A673 (cell line): ENCODE measurements at regions not wholly inside any gene's neighbourhood (a gene's known extent, or its start where the extent isn't known, plus 50 kb on each side); places are given as distances from the start of the nearest gene placed in this dataset.
"Not testable (repeated sequence)": the region's sequence is repeated elsewhere in the genome, so short reads cannot be mapped to it uniquely, and the experiment has no call there.

Experiments used
- BruUV-seq: library from RNA; stranded (reverse); fragments of 400-500 nt; replicated peaks from 2 replicates; lab custom pipeline; 2021; lab: Mats Ljungman, UMichigan
- CTCF ChIA-PET: fragments of 300-600 bp; sonication (Branson Sonifier 250); formaldehyde crosslinking; loops from one replicate; lab custom pipeline; 2022; ENCODE audit warnings: antibody characterized with exemption; lab: Charles Lee
- POLR2A ChIA-PET: fragments of 300-600 bp; sonication (Branson Sonifier 250); formaldehyde crosslinking; loops from one replicate; lab custom pipeline; 2022; ENCODE audit warnings: antibody characterized with exemption; ENCODE audit not compliant: low non-redundant PET; lab: Charles Lee
- DNase-seq: peaks from one replicate; pipeline ENCODE4 v3.0.0-alpha.2; 2015; ENCODE audit warnings: low spot score
- H3K27ac ChIP-seq: fragments of 200-600 bp; sonication (generic); 2 replicates; pipeline ENCODE4 v1.5.1; 2016; ENCODE audit warnings: mixed run types, low read depth, mild to moderate bottlenecking, mixed read lengths, antibody characterized with exemption, low read length; ENCODE audit not compliant: poor library complexity, severe bottlenecking
- H3K27me3 ChIP-seq: fragments of 200-600 bp; sonication (generic); replicated peaks from 2 replicates; pipeline ENCODE4 v1.6.1; 2017; ENCODE audit warnings: mixed run types, low read depth, mild to moderate bottlenecking, mixed read lengths, antibody characterized with exemption, low read length; ENCODE audit not compliant: insufficient read depth, poor library complexity
- H3K36me3 ChIP-seq: fragments of 200-600 bp; sonication (generic); 2 replicates; pipeline ENCODE4 v1.6.1; 2016; ENCODE audit warnings: mixed run types, mild to moderate bottlenecking, mixed read lengths, antibody characterized with exemption, low read length; ENCODE audit not compliant: insufficient read depth, poor library complexity, severe bottlenecking
- H3K4me1 ChIP-seq: fragments of 200-600 bp; sonication (generic); 2 replicates; pipeline ENCODE4 v1.6.1; 2017; ENCODE audit warnings: mixed run types, mild to moderate bottlenecking, mixed read lengths, antibody characterized with exemption, low read length; ENCODE audit not compliant: insufficient read depth, poor library complexity, severe bottlenecking
- H3K4me3 ChIP-seq: fragments of 200-600 bp; sonication (generic); 2 replicates; pipeline ENCODE4 v1.5.1; 2016; ENCODE audit warnings: low read depth, mixed run types, mild to moderate bottlenecking, mixed read lengths, low read length; ENCODE audit not compliant: poor library complexity, severe bottlenecking
- H3K9me3 ChIP-seq: fragments of 200-600 bp; sonication (generic); 2 replicates; pipeline ENCODE4 v1.6.1; 2016; ENCODE audit warnings: mixed run types, low read depth, mild to moderate bottlenecking, mixed read lengths, antibody characterized with exemption, low read length; ENCODE audit not compliant: poor library complexity, severe bottlenecking
- EZH2 ChIP-seq: fragments of 200-600 bp; sonication (generic); IDR thresholded peaks from 2 replicates; pipeline ENCODE4 v1.6.1; 2017; ENCODE audit warnings: borderline replicate concordance, low read depth, mild to moderate bottlenecking, mixed read lengths, antibody characterized with exemption, low read length; ENCODE audit not compliant: poor library complexity, severe bottlenecking
- intact Hi-C: fragments of 100-400 bp; cut with micrococcal nuclease; formaldehyde crosslinking; loops from one replicate; pipeline ENCODE4 v1.10.0; 2022; ENCODE audit not compliant: unreplicated experiment
- TF ChIP-seq, protein P1 (sequence below): fragments of 300-800, 200-600 bp; sonication (generic); conservative IDR thresholded peaks from 2 replicates; pipeline ENCODE4 v1.5.1; 2017; ENCODE audit warnings: low read depth, mild to moderate bottlenecking, antibody characterized with exemption, low read length, moderate library complexity, mixed read lengths

DNA sequence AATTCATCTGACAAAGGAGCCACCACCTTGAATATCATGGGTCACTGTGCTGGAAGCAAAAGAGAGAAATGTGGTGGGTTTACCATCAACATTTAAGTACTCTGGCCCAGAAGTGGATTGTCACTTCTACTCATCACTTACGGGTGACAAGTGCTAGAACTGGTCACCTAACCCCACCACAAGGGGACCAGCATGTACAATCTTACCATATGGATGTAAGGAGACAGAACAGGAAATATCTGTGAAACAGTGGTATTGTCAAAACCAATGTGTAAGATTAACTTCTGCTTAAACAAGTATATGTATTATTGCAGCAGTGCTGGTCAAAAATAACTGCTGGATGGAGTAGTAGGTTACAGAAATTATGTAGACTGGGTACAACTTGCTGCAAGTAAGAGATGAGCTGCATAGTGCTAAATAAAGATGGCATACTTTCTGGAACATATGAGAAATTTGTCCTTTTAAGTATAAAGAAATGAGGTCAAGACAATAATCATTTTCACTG is 171.8 kb downstream of the POTEB3 start:
- Histone ChIP-seq H3K27ac (no peak overlapping the region), H3K36me3 (no peaks in the 10 kb centered on the region), H3K9me3 (peaks cover 30% of the 10 kb centered on the region), H3K4me3 (no peak overlapping the region), H3K27me3 (no peaks in the 10 kb centered on the region), H3K4me1 (peaks cover 24% of the 10 kb centered on the region)
- TF ChIP-seq, protein P1, sequence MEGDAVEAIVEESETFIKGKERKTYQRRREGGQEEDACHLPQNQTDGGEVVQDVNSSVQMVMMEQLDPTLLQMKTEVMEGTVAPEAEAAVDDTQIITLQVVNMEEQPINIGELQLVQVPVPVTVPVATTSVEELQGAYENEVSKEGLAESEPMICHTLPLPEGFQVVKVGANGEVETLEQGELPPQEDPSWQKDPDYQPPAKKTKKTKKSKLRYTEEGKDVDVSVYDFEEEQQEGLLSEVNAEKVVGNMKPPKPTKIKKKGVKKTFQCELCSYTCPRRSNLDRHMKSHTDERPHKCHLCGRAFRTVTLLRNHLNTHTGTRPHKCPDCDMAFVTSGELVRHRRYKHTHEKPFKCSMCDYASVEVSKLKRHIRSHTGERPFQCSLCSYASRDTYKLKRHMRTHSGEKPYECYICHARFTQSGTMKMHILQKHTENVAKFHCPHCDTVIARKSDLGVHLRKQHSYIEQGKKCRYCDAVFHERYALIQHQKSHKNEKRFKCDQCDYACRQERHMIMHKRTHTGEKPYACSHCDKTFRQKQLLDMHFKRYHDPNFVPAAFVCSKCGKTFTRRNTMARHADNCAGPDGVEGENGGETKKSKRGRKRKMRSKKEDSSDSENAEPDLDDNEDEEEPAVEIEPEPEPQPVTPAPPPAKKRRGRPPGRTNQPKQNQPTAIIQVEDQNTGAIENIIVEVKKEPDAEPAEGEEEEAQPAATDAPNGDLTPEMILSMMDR = no peak
- no peak for TF ChIP-seq EZH2
- no TSS peak for BruUV-seq
- POLR2A ChIA-PET = no interaction called here
- intact Hi-C loops = no loop called here
- DNase-seq = no peak
- CTCF ChIA-PET = no interaction called here

DNA sequence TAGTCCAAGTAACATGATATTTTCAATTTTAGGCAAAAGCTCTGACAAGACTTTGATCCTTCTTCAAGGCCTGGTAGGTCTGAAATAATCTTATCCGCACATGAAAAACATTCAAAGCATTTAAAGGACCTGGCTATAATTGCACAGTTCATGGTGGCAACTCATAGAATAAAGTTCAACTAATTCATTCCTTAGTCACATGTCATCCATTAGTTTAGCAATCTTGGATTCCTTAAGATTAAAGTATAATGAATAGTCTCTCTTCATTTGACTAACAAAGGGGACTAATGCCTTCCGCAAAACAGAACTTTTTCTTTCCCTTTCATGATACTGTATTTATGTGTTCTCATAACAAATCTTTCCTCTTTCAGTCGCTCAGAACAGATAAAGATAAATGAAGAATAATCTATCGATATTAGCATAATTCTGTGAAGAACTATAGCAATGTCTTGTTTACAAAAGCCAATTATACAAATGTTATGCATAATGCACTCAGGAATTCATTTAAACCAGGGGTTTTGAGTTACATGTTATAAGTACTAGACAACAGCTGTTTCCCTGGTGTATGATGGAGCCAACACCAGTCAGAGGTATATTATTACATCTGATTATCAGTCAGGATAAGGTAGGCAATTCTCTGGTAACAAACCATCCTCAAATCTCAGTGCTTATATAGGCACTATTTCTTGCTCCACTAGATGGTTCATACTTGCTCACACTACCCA is 172.5 kb downstream of the POTEB3 start:
- intact Hi-C loops = no loop called here
- Histone ChIP-seq H3K9me3 (peaks cover 32% of the 10 kb centered on the region), H3K27ac (no peak overlapping the region), H3K27me3 (no peaks in the 10 kb centered on the region), H3K4me3 (no peak overlapping the region), H3K4me1 (peaks cover 24% of the 10 kb centered on the region), H3K36me3 (no peaks in the 10 kb centered on the region)
- DNase-seq = peak; percentile 68
- ChIA-PET POLR2A (no interaction called here), CTCF (no interaction called here)
- BruUV-seq = no TSS peak
- TF ChIP-seq, protein P1 = no peak
- TF ChIP-seq EZH2 = no peak

DNA sequence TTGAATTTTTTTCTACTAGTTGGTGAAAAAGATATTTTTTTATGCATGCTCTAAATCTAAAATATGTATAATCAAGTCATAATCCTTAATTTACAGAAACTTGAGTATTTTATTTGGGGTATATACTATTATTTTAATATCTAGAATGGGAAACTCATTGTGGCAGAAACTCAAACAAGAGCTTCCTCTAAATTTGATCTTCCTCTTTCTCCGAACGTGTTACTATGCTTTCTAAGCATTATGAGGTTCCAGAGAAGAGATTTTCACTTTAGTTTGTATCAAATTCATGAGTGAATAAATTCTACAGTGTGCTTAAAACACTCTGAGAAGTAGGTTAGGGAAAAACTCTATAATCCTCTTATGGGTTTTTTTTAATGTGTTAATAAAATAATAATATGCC is 173.1 kb downstream of the POTEB3 start:
- ChIA-PET POLR2A (no interaction called here), CTCF (no interaction called here)
- H3K4me1 ChIP-seq = peaks cover 20% of the 10 kb centered on the region
- no peak overlapping the region for H3K27ac ChIP-seq
- peaks cover 36% of the 10 kb centered on the region for H3K9me3 ChIP-seq
- no peaks in the 10 kb centered on the region for H3K27me3 ChIP-seq
- no peak for DNase-seq
- no peaks in the 10 kb centered on the region for H3K36me3 ChIP-seq
- BruUV-seq = no TSS peak
- TF ChIP-seq EZH2 = no peak
- TF ChIP-seq, protein P1 = no peak
- intact Hi-C loops = no loop called here
- no peak overlapping the region for H3K4me3 ChIP-seq

DNA sequence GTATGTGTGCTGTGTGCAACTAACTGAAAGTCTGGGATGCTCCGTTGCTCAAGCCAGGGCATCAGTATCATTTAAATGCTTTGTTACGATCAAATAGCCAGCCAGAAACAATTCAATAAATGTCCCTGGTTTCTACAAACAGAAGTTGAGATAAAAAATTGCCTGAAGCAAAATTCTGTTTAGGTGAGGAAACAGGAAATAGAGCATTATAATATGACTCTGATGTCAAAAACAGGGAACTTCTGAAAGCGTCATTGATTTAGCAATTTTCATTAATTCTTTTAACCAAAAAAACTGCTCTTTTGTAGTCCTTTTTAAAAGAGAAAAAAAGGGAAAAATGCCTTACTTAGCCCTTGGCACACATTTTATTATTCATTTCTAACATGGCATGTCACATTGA is 174.7 kb downstream of the POTEB3 start:
- POLR2A ChIA-PET, H3K27ac ChIP-seq, H3K36me3 ChIP-seq, H3K4me3 ChIP-seq, CTCF ChIA-PET, H3K4me1 ChIP-seq, H3K27me3 ChIP-seq, intact Hi-C loops, BruUV-seq: not testable (repeated sequence)
- DNase-seq = peak; percentile 1
- H3K9me3 ChIP-seq = peaks cover 44% of the 10 kb centered on the region
